Keratinocyte (primary cell): ENCODE measurements at regions not wholly inside any gene's neighbourhood (a gene's known extent, or its start where the extent isn't known, plus 50 kb on each side); places are given as distances from the start of the nearest gene placed in this dataset.

Source experiments
- DNase-seq: peaks from one replicate; pipeline ENCODE4 v3.0.0-alpha.2; 2011; ENCODE audit warnings: low read depth, missing footprints, low spot score
- FAIRE-seq: peaks from 2 replicates; lab custom pipeline; 2011; peaks lifted over from hg19 to GRCh38; lab: Jason Lieb, UNC
- H2AFZ ChIP-seq: 2 replicates; pipeline ENCODE4 v1.6.0; 2012; ENCODE audit warnings: low read length, control low read depth, inconsistent platforms; ENCODE audit not compliant: control insufficient read depth
- H3K27ac ChIP-seq: 2 replicates; pipeline ENCODE4 v1.5.1; 2011; ENCODE audit warnings: low read length; ENCODE audit not compliant: control insufficient read depth, insufficient read depth
- H3K27me3 ChIP-seq: 3 replicates; pipeline ENCODE4 v1.6.0; 2011; ENCODE audit warnings: low read length; ENCODE audit not compliant: control insufficient read depth, insufficient read depth; ENCODE audit errors: extremely low read depth
- H3K36me3 ChIP-seq, 2 experiments: 2 replicates in 1 of 2; 3 replicates in 1 of 2; pipeline ENCODE4 v1.5.1; 2011; ENCODE audit warnings: low read length in 2 of 2, mild to moderate bottlenecking in 1 of 2; ENCODE audit not compliant: control insufficient read depth in 2 of 2, insufficient read depth in 2 of 2; ENCODE audit errors: extremely low read depth in 1 of 2
- H3K4me1 ChIP-seq: 3 replicates; pipeline ENCODE4 v1.5.1; 2011; ENCODE audit warnings: low read length; ENCODE audit not compliant: control insufficient read depth, insufficient read depth; ENCODE audit errors: extremely low read depth
- H3K4me2 ChIP-seq: 3 replicates; pipeline ENCODE4 v1.6.0; 2011; ENCODE audit warnings: low read depth, low read length; ENCODE audit not compliant: control insufficient read depth, insufficient read depth; ENCODE audit errors: extremely low read depth
- H3K4me3 ChIP-seq, 3 experiments: fragments of 200-600 bp in 1 of 3; sonication (generic) in 1 of 3; 2 replicates in 2 of 3; 3 replicates in 1 of 3; pipeline ENCODE4 v1.5.1; 2011 to 2016; ENCODE audit warnings: low read length in 3 of 3, mild to moderate bottlenecking in 3 of 3, control low read depth in 2 of 3, inconsistent platforms in 1 of 3, low read depth in 1 of 3, mixed read lengths in 1 of 3, mixed run types in 1 of 3, moderate library complexity in 1 of 3; ENCODE audit not compliant: control insufficient read depth in 2 of 3, insufficient read depth in 2 of 3; ENCODE audit errors: extremely low read depth in 1 of 3
- H3K79me2 ChIP-seq: 2 replicates; pipeline ENCODE4 v1.6.0; 2012; ENCODE audit warnings: low read length; ENCODE audit not compliant: control insufficient read depth, insufficient read depth
- H3K9ac ChIP-seq: 3 replicates; pipeline ENCODE4 v1.6.0; 2011; ENCODE audit warnings: low read length; ENCODE audit not compliant: control insufficient read depth, insufficient read depth; ENCODE audit errors: extremely low read depth
- H3K9me1 ChIP-seq: 3 replicates; pipeline ENCODE4 v1.6.0; 2011; ENCODE audit warnings: low read length; ENCODE audit not compliant: control insufficient read depth, insufficient read depth; ENCODE audit errors: extremely low read depth
- H3K9me3 ChIP-seq: 2 replicates; pipeline ENCODE4 v1.5.1; 2012; ENCODE audit warnings: low read depth, low read length; ENCODE audit not compliant: control insufficient read depth
- H4K20me1 ChIP-seq: 3 replicates; pipeline ENCODE4 v1.6.0; 2011; ENCODE audit warnings: low read length; ENCODE audit not compliant: control insufficient read depth, insufficient read depth; ENCODE audit errors: extremely low read depth
- CTCF ChIP-seq, 3 experiments: IDR thresholded peaks in 1 of 3; conservative IDR thresholded peaks in 1 of 3; optimal IDR thresholded peaks in 1 of 3; 2 replicates in 2 of 3; 3 replicates in 1 of 3; pipeline versions ENCODE3 to v1.5.1; 2011; ENCODE audit warnings: low read length in 3 of 3, mild to moderate bottlenecking in 3 of 3, moderate library complexity in 2 of 3, control low read depth in 1 of 3, inconsistent platforms in 1 of 3; ENCODE audit not compliant: insufficient read depth in 2 of 3; ENCODE audit errors: extremely low read depth in 1 of 3
- EZH2 ChIP-seq: IDR thresholded peaks from one replicate; pipeline ENCODE4 v1.6.1; 2012; ENCODE audit warnings: inconsistent platforms, mild to moderate bottlenecking, low read length, moderate library complexity
- dilution Hi-C: fragments of 300-500 bp; cut with MboI; formaldehyde crosslinking; loops from one replicate; pipeline ENCODE4 v1.7.0; 2020; ENCODE audit warnings: low sequenced_read_pairs; ENCODE audit not compliant: extremely low pct_ligation_motif_present

GRCh38 chr10:22846294-22846693 lies 81.6 kb upstream of the ARMC3 start:
- H3K9ac ChIP-seq, result no peak overlapping the region
- no peak for FAIRE-seq
- no peak overlapping the region for H2AFZ ChIP-seq

GRCh38 chr10:22839639-22840038 lies 88.2 kb upstream of the ARMC3 start:
- Histone ChIP-seq H3K36me3 (no peaks in the 10 kb centered on the region), H3K27ac (no peak overlapping the region), H2AFZ (no peak overlapping the region), H3K79me2 (no peaks in the 10 kb centered on the region), H3K9me3 (no peaks in the 10 kb centered on the region), H3K4me2 (no peak overlapping the region), H3K4me3 (no peak overlapping the region), H3K9ac (no peak overlapping the region), H3K27me3 (no peaks in the 10 kb centered on the region), H4K20me1 (no peaks in the 10 kb centered on the region), H3K9me1 (no peaks in the 10 kb centered on the region), H3K4me1 (no peaks in the 10 kb centered on the region)
- no peak for FAIRE-seq
- DNase-seq, result no peak
- dilution Hi-C loops, result no loop called here
- TF ChIP-seq EZH2 (no peak), CTCF (optimal IDR thresholded peaks at IDR 0.05 in 1 of 3, IDR thresholded peaks at IDR 0.05 in 1 of 3, conservative IDR thresholded peaks at IDR 0.05 in 1 of 3; ENCODE audit: extremely low read depth in 1 of 3, insufficient read depth in 2 of 3, low read length in 3 of 3) (no peak)

More at GRCh38 chr10:22846294-22846693, 81.6 kb upstream of the ARMC3 start:
- DNase-seq, result no peak
- Histone ChIP-seq H3K79me2 (no peaks in the 10 kb centered on the region), H4K20me1 (no peaks in the 10 kb centered on the region), H3K4me1 (no peaks in the 10 kb centered on the region), H3K9me3 (no peaks in the 10 kb centered on the region), H3K27ac (no peak overlapping the region), H3K27me3 (no peaks in the 10 kb centered on the region), H3K9me1 (no peaks in the 10 kb centered on the region), H3K4me3 (no peak overlapping the region), H3K36me3 (no peaks in the 10 kb centered on the region), H3K4me2 (no peak overlapping the region)
- no peak for TF ChIP-seq CTCF (optimal IDR thresholded peaks at IDR 0.05 in 1 of 3, IDR thresholded peaks at IDR 0.05 in 1 of 3, conservative IDR thresholded peaks at IDR 0.05 in 1 of 3; ENCODE audit: extremely low read depth in 1 of 3, insufficient read depth in 2 of 3, low read length in 3 of 3)
- no peak for TF ChIP-seq EZH2
- dilution Hi-C loops, result no loop called here
